Fibroblast of mammary gland (primary cell): ENCODE measurements at regions not wholly inside any gene's neighbourhood (a gene's known extent, or its start where the extent isn't known, plus 50 kb on each side); places are given as distances from the start of the nearest gene placed in this dataset.

Experiments used
- DNase-seq: peaks from one replicate; pipeline ENCODE4 v3.0.0-alpha.2; 2010; ENCODE audit warnings: low read depth
- H3K4me3 ChIP-seq: 2 replicates; pipeline ENCODE4 v1.5.1; 2011; ENCODE audit warnings: low read depth, mild to moderate bottlenecking, low read length, moderate library complexity; ENCODE audit not compliant: control insufficient read depth
- TF ChIP-seq, protein P1 (sequence below): conservative IDR thresholded peaks from 2 replicates; pipeline ENCODE4 v1.5.1; 2011; ENCODE audit warnings: low read depth, low read length, inconsistent platforms; ENCODE audit not compliant: control insufficient read depth, insufficient read depth

- TF ChIP-seq, protein P1, sequence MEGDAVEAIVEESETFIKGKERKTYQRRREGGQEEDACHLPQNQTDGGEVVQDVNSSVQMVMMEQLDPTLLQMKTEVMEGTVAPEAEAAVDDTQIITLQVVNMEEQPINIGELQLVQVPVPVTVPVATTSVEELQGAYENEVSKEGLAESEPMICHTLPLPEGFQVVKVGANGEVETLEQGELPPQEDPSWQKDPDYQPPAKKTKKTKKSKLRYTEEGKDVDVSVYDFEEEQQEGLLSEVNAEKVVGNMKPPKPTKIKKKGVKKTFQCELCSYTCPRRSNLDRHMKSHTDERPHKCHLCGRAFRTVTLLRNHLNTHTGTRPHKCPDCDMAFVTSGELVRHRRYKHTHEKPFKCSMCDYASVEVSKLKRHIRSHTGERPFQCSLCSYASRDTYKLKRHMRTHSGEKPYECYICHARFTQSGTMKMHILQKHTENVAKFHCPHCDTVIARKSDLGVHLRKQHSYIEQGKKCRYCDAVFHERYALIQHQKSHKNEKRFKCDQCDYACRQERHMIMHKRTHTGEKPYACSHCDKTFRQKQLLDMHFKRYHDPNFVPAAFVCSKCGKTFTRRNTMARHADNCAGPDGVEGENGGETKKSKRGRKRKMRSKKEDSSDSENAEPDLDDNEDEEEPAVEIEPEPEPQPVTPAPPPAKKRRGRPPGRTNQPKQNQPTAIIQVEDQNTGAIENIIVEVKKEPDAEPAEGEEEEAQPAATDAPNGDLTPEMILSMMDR = no peak
- no peak for DNase-seq
Measured at GRCh38 chr11:45724153-45724552, 58.7 kb upstream of the CHST1 start.

GRCh38 chr11:45723397-45723796 is 58.0 kb upstream of the CHST1 start:
- TF ChIP-seq, protein P1 = no peak
- no peak overlapping the region for H3K4me3 ChIP-seq

More at GRCh38 chr11:45724153-45724552, 58.7 kb upstream of the CHST1 start:
- no peak overlapping the region for H3K4me3 ChIP-seq

GRCh38 chr11:45722144-45722543 is 56.7 kb upstream of the CHST1 start:
- DNase-seq = no peak
- H3K4me3 ChIP-seq = no peak overlapping the region
- TF ChIP-seq, protein P1 = no peak

More at GRCh38 chr11:45723397-45723796, 58.0 kb upstream of the CHST1 start:
- DNase-seq = no peak

GRCh38 chr11:45717526-45717925 is 52.1 kb upstream of the CHST1 start:
- TF ChIP-seq, protein P1 = no peak
- no peak for DNase-seq
- H3K4me3 ChIP-seq = no peak overlapping the region

- no peak overlapping the region for H3K4me3 ChIP-seq
- TF ChIP-seq, protein P1 = no peak
- DNase-seq = no peak
Measured at GRCh38 chr11:45715418-45715817, 50.0 kb upstream of the CHST1 start.
